Stimulated activated CD8-positive, alpha-beta memory T cell treated with anti-CD3 and anti-CD28 coated beads, Interleukin-7, amount 100 ng/mL, for 1 hour (primary cell): ENCODE measurements at regions not wholly inside any gene's neighbourhood (a gene's known extent, or its start where the extent isn't known, plus 50 kb on each side); places are given as distances from the start of the nearest gene placed in this dataset.
"Not testable (repeated sequence)": the region's sequence is repeated elsewhere in the genome, so short reads cannot be mapped to it uniquely, and the experiment has no call there.

Experiments used
- DNase-seq, 2 donors: peaks; one replicate each; pipeline ENCODE4 v3.0.0-alpha.2; 2020; ENCODE audit warnings: low read depth in 2 of 2

DNA sequence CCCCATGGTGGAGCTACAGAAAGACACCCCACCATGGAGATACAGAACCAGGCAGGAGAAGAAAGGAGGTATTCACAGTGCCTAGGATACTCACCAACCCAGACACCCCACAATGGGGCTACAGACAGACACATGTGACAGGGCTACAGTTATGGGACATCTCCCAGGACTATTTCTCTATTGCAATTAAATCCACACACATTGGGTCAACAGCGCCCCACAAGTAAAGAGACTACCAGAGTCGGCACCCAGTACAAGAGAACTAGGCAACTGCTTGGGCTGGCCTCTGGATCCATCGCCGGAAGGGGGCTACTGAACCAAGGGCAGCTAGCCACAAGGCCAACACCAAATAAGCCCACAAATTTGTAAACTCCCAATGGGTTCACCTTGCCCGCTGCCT is 310.1 kb upstream of the NCKAP5 start:
- DNase-seq = no peak

DNA sequence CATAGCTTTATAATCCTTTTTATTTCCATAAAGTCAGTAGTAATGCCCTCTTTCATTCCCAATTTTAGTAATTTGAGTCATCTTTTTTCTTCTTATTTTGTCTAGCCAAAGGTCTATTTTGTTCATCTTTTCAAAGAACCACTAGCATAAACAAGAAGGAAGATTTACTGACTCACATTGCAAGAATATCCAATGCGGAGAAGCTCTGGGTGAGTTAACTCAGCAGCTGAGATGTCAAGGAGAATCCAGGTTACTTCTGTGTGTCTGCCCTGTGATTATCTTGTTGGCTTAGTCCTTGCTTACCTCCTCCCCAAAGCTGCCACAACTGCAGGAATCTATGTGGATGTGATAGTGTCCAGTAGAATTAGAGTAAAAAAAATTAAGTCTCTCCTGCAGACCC is 311.4 kb upstream of the NCKAP5 start:
- DNase-seq = no peak

DNA sequence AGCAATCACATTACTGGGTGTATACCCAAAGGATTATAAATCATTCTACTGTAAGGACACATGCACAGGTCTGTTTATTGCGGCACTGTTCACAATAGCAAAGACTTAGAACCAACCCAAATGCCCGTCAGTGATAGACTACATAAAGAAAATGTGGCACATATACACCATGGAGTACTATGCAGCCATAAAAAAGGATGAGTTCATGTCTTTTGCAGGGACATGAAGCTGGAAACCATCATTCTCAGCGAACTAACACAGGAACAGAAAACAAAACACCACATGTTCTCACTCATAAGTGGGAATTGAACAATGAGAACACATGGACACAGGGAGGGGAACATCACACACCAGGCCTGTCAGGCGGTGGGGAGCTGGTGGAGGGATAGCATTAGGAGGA is 313.9 kb upstream of the NCKAP5 start:
- DNase-seq = not testable (repeated sequence)

DNA sequence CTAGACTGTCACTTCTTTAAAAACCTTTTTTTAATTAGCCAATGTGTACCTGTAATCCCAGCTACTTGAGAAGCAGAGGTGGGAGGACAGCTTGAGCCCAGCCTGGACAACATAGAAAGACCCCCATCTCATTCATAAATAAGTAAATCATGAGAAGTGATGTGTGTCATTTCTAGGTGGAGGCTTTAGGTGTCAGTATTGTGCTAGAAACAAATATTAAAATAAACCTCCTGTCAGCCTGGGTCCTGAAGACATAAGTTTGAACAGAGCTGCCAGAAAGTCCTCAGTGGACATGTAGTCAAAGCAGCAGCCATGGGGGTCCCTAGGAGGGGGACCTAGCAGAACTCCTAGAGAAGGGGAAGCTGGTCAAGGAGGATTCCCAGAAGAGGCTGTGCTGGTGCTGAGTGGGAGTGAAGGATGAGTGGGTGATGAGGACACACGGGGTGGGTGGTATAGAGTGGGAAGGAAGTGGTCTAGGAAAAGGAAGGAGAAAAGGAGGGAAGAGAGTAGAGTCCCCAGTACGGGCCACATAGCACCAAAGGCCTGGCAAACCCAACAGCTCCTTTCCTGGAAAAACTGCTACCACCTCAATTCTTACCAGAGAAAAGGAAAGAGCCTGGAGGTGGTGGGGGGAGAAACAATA is 316.6 kb upstream of the NCKAP5 start:
- DNase-seq = no peak

DNA sequence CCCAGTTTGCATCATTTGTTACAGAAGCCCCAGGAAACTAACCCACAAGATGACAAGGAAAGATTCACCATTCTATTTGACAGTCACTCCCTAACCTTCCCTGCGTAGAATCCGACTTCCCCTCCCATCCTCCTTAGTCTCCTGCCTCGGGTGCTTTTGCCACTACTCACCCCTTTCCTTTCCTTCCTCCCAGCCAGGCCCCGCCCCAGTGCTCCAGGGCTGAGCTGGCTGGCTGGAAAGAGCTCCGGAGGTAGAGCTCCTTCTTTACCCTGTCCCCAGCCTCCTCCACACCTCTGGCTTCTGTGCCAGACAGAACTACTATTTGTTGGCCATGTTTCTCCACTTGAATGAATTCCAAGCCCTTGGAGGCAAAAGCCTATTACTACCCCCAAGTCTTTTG is 317.6 kb upstream of the NCKAP5 start:
- no peak for DNase-seq

DNA sequence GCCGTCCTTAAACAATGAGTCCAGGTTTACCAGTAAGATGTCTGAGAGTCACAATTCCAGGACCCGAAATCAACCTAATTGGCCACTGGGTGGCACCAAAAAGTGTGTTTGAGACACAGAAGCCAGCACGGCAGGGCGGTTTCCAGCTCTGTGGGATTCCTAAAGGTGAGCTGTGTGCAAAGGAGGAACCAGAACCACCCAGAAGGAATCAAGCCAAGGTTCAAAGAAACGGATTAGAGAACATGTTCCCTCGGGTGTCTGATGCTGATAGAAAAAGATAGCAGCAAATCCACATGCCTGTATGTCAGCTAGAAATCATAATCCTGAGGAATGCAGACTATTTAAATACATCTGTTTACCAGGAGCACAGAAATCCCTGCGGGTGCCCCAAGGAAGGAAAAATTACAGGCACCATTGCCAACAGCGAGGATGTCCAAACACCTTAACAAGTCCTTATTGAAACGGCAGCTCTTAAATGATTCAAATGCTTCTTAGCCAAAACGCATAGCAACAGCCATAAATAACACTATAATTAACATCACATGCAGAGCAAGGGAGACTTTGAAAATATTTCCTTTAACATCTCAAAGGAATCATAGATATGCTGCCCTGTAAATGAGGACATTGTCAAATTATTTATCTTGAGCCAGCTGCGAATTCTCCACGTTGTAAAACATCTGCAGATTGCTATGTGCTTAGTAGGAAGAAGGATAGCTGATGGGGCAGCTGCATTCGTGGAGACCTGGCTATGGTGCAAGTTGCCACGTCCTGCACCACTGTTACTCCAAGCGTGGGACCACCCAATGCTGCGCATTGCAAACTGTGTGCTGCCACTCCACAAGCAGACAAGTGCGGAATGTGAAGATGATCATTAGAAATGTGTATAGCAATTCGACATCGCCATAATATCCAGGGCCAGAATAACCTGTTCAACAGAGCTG is 318.7 kb upstream of the NCKAP5 start:
- DNase-seq = peak in 1 of 2 donors; percentile 10

DNA sequence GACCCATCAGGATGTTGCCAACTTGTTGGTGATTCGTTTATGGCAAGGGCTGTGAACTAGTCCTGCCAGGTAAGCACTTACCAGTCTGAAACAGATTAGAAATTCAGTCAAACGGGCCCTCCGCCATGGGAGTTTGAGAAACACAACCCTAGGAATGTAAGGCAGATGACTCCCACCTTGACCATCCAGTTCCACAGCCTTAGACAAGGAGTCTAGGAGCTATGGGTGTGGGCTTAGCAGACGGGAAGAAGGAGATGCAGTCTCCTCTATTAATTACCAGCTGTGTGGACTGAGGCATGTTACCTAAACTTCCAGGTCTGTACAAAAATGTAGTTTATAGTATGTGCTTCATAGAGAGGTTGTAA is 319.4 kb upstream of the NCKAP5 start:
- DNase-seq = no peak

DNA sequence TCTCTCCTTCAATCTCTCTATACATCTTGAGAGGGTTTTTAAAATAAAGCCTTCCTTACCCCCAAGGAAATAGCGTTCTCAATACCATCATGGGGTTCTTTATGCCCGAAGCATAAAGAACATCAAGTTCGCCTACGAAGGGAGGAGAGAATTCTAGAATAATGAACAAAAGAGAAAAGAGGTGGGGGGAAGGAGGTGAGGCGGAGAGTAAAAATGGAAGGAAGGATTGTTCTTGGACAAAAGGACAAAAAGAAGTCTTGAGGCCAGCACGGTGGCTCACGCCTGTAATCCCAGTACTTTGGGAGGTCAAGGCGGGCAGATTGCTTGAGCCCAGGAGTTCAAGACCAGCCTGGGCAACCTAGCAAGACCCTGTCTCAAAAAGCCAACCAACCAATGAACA is 319.8 kb upstream of the NCKAP5 start:
- no peak for DNase-seq

DNA sequence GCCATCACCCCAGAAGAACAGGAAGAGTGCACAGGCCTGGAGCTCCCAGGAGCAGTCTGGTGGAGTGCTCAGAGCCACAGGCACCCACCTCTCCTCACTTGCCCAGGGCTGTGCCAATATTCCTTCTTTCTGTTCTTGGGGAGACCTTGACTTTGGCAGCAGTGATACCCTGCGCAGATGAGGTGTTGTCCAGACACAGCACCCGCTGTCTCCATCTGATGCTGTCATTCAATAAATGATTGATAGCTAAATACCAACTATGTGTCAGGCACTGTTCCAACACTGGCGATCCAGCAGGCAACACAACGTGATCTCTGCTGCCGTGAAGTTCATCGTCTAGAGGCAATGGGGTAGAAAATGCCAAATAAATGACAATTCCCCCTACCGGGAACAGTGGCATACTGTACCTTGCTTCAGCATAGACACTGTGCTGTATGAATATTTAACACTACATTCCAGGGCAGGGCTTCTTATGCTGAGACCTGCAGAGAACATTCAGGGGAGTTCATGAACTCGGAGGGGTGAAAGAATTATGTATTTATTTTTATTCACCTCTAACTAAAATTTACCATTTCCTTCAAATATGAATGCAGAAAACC is 320.5 kb upstream of the NCKAP5 start:
- no peak for DNase-seq

DNA sequence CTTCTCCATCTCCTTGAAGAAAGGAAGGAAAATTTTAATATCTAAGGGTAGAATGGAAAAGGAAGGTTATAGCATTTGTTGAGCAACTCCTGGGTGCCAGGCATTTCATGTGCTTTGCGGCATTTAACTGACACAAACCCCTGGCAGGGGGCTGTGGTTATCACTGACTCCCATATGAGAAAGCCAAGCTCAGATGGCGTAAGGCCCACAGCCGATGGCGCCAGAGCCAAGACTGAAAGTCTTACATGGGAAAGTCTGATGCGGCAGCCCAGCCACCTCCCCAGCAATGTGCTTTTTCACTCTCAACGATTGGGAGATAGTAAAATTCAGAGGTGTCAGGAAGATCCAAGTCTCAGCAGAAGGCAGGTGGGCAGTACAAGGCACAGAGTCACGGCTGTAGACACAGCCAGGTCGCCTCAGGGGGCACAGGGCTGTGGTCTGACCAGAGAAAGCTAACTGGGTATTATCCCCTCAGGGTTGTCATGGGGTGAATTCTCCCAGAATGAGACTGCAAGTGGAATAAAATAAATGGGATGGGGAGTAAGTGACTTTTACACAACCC is 324.2 kb upstream of the NCKAP5 start:
- DNase-seq = no peak

DNA sequence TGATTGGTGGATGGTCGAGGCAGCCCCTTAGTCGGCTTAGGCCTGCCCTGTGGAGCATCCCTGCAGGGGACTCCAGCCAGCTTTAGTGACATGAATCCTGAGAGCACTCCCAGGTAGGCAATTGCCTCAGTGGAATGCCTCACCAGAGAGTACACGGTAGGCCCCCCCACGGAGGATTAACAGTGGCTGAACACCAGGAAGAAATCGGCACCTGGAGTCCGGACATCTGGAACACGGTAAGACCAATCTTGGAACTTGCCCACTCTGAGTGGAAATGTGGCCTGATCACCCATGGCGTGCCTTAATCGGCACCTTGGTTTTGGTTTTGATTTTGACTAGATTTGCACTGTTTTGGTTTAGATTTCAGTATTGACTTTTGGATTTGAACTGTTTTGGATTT is 326.2 kb upstream of the NCKAP5 start:
- no peak for DNase-seq

DNA sequence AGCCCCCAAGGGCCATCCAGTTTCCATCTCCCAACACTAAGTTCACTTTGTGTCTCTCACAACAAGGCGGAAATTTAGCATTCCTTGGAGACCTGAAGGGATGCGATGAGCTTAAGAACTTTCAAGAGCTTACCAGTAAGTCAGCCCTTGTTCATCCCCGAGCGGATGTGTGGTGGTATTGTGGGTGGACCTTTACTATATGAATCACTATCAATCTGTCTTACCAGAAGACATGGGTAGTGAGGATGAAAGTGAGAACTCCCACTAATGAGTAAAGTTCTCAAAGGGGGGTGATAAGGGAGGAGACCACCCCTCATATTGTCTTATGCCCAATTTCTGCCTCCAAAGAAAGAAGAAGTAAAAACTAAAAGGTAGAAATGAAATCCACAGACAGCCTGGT is 329.6 kb upstream of the NCKAP5 start:
- not testable (repeated sequence) for DNase-seq

DNA sequence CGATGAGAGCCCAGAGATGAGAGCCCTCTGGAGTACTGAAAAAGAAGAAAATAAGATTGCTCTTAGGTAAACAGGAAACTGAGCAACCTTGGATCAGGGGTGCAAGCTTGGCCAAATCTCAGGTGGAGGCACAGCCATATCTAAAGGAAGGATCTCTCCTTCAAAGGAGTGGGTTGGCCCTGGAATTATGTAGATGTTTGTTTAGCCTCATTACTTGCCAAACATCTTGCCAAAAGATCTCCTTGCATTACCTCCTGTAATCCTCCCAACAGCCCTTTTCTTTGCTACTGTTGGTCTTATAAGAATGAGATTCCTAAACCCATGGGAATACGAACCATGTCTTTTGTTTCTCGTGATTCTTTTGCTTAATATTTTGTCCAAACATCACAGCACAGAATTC is 332.6 kb upstream of the NCKAP5 start:
- no peak for DNase-seq

DNA sequence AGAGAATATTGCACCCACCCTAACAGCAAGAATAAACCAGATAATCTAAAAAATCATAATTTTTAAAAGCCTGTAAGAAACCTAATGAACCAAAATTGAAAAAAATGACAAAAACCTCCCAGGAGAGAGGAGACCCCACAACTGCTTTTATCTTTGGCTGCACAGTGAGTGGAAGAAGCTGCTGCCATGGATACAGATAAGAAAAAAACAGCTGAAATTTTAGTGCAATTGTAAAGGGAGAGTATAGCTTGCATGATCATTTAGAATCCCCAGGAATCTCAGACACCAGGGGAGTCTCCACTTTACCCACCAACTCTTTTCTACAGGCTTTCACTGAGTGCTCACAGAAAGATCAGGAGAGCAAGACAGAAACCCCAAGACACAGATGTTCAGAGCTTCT is 338.1 kb upstream of the NCKAP5 start:
- no peak for DNase-seq

DNA sequence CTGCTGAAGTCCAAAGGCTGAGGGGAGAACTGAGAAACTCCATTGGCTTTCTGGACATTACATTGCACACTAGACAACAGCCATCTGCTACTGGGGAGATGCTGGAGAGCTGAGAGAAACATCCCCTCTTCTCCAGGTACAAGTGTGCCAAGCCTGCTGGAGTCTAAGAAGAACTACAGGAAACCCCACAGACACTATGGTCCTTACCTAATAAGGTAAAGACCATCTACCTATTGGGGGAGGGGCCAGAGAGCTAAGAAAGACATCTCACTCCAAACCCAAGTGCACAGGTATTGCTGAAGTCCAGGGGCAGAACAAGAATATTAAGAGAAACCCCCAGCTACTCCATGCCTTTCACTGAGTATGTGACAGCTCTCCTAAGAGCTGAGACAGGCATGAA is 338.7 kb upstream of the NCKAP5 start:
- no peak for DNase-seq

DNA sequence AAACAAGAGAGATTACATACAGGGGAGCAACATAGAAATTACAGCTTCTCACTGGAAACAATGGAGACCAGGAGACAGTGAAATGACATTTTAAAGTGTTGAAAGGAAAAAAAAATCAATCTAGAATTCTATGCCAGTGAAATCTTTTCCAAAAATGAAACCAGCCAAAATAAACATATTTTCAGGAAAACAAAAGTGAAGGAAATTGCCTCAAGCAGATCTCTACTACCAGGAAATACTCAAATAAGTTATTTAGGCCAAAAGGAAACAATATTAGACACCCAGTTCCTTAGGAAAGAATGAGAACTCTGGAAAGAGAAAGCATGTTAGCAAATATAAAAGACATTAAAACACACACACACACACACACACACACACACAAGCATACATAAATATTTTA is 339.9 kb upstream of the NCKAP5 start:
- DNase-seq = no peak

DNA sequence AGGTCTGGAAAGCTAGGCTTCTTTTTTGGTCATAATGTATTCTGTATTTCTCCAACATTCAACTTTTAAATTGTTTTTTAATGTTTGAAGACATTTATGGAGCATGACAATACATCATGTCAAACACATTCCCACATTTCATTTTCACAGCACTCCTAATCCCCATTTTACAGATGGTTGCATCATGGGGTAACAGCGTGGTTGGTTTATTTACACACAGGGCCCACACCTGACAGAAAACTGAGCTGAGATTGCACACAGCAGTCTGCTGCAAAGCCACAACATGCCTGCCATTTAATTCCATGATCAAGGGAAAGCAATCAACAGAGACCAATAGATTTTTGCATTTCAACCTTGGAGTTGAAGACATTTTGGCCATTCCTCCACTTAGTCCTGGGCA is 335.7 kb upstream of the MGAT5 start:
- no peak for DNase-seq

DNA sequence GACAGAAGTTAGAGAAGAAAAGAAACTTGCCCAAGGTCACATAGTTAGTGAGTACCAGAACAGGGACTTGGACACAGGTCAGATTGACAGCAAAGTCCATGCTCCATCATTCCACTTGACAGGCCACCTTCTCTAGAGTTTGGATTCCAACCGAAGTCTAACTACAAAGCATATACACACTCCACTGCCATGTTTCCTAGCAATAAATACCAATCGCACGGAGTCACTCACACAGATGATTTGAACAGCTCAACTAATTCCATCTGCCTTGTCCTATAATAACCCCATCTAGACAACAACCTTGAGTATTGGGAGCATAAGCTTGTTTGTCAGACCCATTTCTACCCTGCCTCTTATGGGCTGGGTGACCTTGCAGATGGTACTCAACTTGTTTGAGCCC is 334.6 kb upstream of the MGAT5 start:
- no peak for DNase-seq

DNA sequence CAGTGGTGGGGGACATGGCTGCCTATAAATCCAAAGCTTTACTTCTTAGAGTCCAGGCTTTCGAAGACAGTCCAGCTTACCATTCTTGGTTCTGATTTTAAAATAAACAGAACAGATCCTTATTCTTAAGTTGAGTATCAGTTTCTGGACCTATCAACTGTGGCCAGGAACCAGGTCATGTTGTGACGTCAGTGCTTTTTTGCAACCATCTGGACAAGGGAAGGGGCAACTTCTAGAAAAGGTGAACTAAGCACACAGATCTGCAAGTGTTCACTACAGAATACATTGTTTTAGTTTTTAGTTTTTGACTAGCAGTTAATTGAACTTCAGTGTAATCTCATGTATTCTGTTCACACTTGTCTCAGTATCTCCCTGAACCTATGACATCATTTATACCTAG is 326.0 kb upstream of the MGAT5 start:
- no peak for DNase-seq

DNA sequence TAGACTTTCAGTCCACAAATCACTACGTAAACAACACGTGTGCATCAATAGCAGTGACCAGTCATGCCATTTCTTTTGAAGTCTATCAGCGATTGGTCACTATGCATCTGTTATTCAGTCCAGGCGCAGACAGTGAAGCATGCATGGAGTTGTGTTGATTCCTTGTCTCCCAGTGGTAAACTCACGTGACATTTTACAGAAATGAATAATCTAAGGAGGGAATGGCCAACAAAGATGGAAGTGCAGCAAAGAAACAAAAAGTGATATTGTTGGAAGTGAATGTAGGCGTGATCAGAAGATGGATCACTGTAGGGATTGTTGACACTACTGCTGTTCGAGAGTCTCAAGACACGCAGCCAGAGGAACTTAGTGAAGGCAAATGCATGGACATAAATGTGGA is 317.8 kb upstream of the MGAT5 start:
- no peak for DNase-seq

DNA sequence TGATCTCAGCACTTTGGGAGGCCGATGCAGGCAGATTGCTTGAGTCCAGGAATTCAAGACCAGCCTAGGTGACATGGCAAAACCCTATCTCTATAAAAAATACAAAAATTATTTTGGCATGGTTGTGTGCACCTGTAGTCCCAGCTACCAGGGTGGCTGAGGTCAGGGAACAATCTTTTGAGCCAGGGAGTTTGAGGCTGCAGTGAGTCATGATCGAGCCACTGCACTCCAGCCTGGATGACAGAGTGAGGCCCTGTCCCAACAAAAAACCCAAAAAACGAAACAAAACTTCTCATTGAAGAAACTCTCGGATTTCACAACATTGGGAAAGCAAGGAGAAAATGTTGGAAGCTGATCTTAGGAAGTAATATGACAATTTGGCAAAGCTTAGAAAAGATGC is 317.3 kb upstream of the MGAT5 start:
- no peak for DNase-seq

DNA sequence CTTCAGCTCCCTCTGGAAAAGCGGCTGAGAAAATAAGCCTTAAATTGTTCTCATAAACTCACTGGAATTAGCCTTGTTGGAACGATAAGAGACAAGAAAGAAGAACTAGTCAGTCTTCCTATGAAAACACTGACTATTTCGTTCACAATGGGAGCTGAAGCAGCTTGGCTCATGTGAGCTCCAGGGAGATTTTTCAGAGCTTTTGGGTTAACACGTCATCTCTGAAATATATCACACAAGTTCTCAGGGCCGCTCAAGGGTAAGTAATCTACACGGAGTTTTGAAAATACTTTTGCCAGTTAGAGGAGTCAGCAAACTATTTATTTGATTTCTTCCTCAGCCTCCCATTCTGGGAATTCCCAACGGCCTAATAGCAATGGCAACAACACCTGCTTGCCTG is 316.2 kb upstream of the MGAT5 start:
- DNase-seq = no peak

DNA sequence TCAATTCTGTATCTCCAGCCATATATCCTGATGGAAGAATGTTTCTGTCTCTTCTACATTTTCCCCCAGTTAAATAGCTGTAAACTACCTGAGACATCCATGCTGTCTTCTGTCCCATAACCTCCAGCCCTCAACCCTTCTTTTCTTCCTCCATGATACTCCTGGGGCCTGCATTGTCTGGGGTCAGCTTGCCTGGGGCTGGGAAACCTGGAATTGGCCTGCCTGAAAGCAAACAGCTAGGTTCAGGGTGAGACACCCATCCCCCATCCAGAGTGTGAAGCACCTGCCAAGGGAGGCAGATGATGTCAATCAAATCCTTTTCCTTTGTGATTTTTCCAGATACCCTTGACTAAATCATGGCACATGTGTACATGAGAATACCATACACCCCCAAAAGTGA is 313.7 kb upstream of the MGAT5 start:
- no peak for DNase-seq
